Neuronal stem cell (in vitro differentiated cells): ENCODE measurements at regions not wholly inside any gene's neighbourhood (a gene's known extent, or its start where the extent isn't known, plus 50 kb on each side); places are given as distances from the start of the nearest gene placed in this dataset.
A peak's percentile ranks its signal among the peaks of the same experiment; 100 is the strongest.

Experiments
- DNase-seq: peaks from one replicate; pipeline ENCODE4 v3.0.0-alpha.2; 2013; ENCODE audit warnings: low spot score
- H2AFZ ChIP-seq: one replicate; pipeline ENCODE4 v1.6.1; 2013; ENCODE audit warnings: mild to moderate bottlenecking, low read length, inconsistent platforms
- H2AK5ac ChIP-seq: 2 replicates; pipeline ENCODE4 v1.6.1; 2013; ENCODE audit warnings: low read depth, mild to moderate bottlenecking, inconsistent platforms, low read length, moderate library complexity, mixed read lengths
- H2BK120ac ChIP-seq: 2 replicates; pipeline ENCODE4 v1.6.1; 2013; ENCODE audit warnings: low read depth, mild to moderate bottlenecking, inconsistent platforms, low read length, moderate library complexity, mixed read lengths
- H2BK12ac ChIP-seq: one replicate; pipeline ENCODE4 v1.6.1; 2013; ENCODE audit warnings: low read length, inconsistent platforms
- H2BK15ac ChIP-seq: 2 replicates; pipeline ENCODE4 v1.6.1; 2013; ENCODE audit warnings: mild to moderate bottlenecking, low read length, inconsistent platforms, mixed read lengths
- H2BK5ac ChIP-seq: one replicate; pipeline ENCODE4 v1.6.1; 2013; ENCODE audit warnings: inconsistent platforms, mild to moderate bottlenecking, low read length, moderate library complexity
- H3K14ac ChIP-seq: one replicate; pipeline ENCODE4 v1.6.1; 2013; ENCODE audit warnings: low read length, inconsistent platforms
- H3K18ac ChIP-seq: 2 replicates; pipeline ENCODE4 v1.6.1; 2013; ENCODE audit warnings: low read length, inconsistent platforms
- H3K23ac ChIP-seq: 2 replicates; pipeline ENCODE4 v1.6.1; 2013; ENCODE audit warnings: low read depth, mild to moderate bottlenecking, mixed read lengths, low read length, inconsistent platforms; ENCODE audit not compliant: poor library complexity
- H3K27ac ChIP-seq: replicated peaks from 3 replicates; pipeline ENCODE4 v1.5.1; 2013; ENCODE audit warnings: low read length, inconsistent platforms
- H3K27me3 ChIP-seq, 3 experiments: 2 replicates each; pipeline ENCODE4 v1.6.1; 2013; ENCODE audit warnings: low read length in 3 of 3, mild to moderate bottlenecking in 2 of 3, inconsistent platforms in 1 of 3, low read depth in 1 of 3, mixed read lengths in 1 of 3, moderate library complexity in 1 of 3; ENCODE audit not compliant: control insufficient read depth in 3 of 3, insufficient read depth in 3 of 3
- H3K36me3 ChIP-seq, 2 donors: replicated peaks in 1 of 2; 2 replicates each; pipeline ENCODE4 v1.6.1; 2013; ENCODE audit warnings: low read length in 2 of 2; ENCODE audit not compliant: control insufficient read depth in 2 of 2, insufficient read depth in 2 of 2
- H3K4ac ChIP-seq: 2 replicates; pipeline ENCODE4 v1.6.1; 2013; ENCODE audit warnings: inconsistent platforms, mild to moderate bottlenecking, low read length, moderate library complexity
- H3K4me1 ChIP-seq, 2 donors: 1 replicate in 1 of 2; 2 replicates in 1 of 2; pipeline ENCODE4 v1.6.1; 2013; ENCODE audit warnings: low read length in 2 of 2, low read depth in 1 of 2; ENCODE audit not compliant: control insufficient read depth in 2 of 2, insufficient read depth in 1 of 2
- H3K4me2 ChIP-seq: one replicate; pipeline ENCODE4 v1.6.1; 2013; ENCODE audit warnings: mild to moderate bottlenecking, low read length, inconsistent platforms; ENCODE audit not compliant: insufficient read depth, poor library complexity, severe bottlenecking
- H3K4me3 ChIP-seq, 2 donors: 2 replicates each; pipeline ENCODE4 v1.5.1; 2013; ENCODE audit warnings: low read length in 2 of 2, mild to moderate bottlenecking in 2 of 2, inconsistent platforms in 1 of 2, moderate library complexity in 1 of 2
- H3K79me1 ChIP-seq: one replicate; pipeline ENCODE4 v1.6.1; 2013; ENCODE audit warnings: low read depth, mild to moderate bottlenecking, inconsistent platforms, low read length, moderate library complexity
- H3K9ac ChIP-seq: one replicate; pipeline ENCODE4 v1.6.1; 2013; ENCODE audit warnings: mild to moderate bottlenecking, low read depth, low read length, inconsistent platforms; ENCODE audit not compliant: poor library complexity
- H3K9me3 ChIP-seq, 2 donors: replicated peaks in 1 of 2; 2 replicates each; pipeline versions ENCODE3 to v1.6.1; 2013; ENCODE audit warnings: low read length in 2 of 2, mild to moderate bottlenecking in 2 of 2, inconsistent platforms in 1 of 2, low read depth in 1 of 2, mixed read lengths in 1 of 2, moderate library complexity in 1 of 2; ENCODE audit not compliant: control insufficient read depth in 2 of 2, insufficient read depth in 1 of 2
- H4K8ac ChIP-seq: one replicate; pipeline ENCODE4 v1.6.1; 2013; ENCODE audit warnings: low read depth, mild to moderate bottlenecking, inconsistent platforms, low read length, moderate library complexity
- H4K91ac ChIP-seq: one replicate; pipeline ENCODE4 v1.6.1; 2013; ENCODE audit warnings: low read length, low read depth, mild to moderate bottlenecking, inconsistent platforms; ENCODE audit not compliant: poor library complexity
- WGBS, 2 donors: extraction: QIAGEN DNeasy Blood & Tissue Kit; methylation state at CpG; one replicate each; pipeline ENCODE4 v1.1.7; 2013; ENCODE audit warnings: missing lambda C conversion rate in 2 of 2, mixed read lengths in 1 of 2; ENCODE audit not compliant: insufficient read length in 2 of 2, insufficient replicate concordance in 1 of 2; ENCODE audit errors: extremely low coverage in 2 of 2; 5-methylcytosine and 5-hydroxymethylcytosine counted together

DNA sequence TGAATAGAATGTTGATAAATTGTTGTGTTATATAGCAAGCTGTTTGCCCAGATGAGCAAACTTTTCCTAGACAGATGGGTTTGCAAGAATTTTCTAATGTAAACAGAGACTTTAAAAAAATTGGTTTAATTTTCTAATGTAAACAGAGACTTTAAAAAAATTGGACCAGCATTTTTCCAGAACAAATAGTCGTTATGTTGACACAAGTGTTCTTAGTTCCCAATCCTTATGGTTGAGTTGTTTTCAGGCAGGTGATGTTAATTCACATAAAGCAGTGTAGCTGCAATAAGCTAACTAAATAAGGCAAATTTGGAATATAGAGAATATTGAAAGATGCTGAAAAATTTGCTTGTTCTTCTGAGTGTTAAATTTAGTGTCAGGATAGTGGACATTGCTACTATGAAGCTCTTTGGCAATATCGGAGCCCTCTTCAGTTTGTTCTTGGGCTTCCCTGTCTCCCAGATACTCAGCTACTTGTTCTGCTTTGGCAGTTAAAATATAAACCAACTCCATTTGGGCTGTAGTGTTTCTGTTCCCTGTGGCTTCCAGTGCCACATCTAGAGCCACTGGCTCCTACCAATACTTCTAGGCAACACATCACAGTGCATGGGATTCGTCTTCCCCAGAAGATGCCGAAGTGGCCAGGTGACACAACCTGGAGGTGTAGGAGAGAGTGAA lies 105.7 kb downstream of the DYNAP start:
- no CpG with 5 or more reads among the region's 4 CpGs for WGBS, 2 donors

DNA sequence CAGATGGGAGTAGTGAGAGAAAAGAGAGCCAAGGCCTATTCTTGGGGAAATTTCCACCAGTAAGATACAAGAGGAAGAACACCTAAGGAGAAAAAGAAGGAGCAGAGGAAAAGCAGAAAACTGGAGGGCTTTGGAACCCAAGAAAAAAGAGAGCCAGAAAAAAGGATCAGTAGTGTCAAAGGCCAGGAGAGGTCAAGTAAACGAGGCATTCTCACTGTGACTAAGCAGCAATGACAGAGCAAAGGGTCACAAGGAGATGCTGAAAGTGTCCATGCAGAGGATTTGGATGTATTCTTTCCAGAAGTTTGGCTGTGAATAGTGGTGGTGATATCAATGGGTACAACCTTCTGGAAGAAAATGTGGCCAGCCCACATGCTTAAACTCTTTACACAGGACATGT lies 109.5 kb downstream of the DYNAP start:
- WGBS, 2 donors, result no CpG with 5 or more reads among the region's 1 CpG
- Histone ChIP-seq H2AK5ac (no peak overlapping the region), H3K4ac (no peak overlapping the region), H3K4me2 (no peak overlapping the region), H2BK12ac (no peak overlapping the region), H2BK5ac (no peak overlapping the region), H3K27ac (peak overlapping the region; percentile 39), H3K23ac (no peak overlapping the region), H3K79me1 (no peaks in the 10 kb centered on the region), H3K36me3 (no peaks in the 10 kb centered on the region), H3K9ac (no peak overlapping the region), H2BK15ac (no peak overlapping the region), H3K27me3 (no peaks in the 10 kb centered on the region), H3K4me1 (peaks cover 0 to 3% of the 10 kb centered on the region in 2 donors), H3K4me3 (no peak overlapping the region), H2BK120ac (no peak overlapping the region), H3K18ac (no peak overlapping the region), H2AFZ (no peak overlapping the region), H4K91ac (no peak overlapping the region), H4K8ac (no peak overlapping the region), H3K14ac (no peak overlapping the region), H3K9me3 (no peaks in the 10 kb centered on the region)
- no peak for DNase-seq

More for the DNA sequence above, 105.7 kb downstream of the DYNAP start:
- no peak overlapping the region for H2AK5ac ChIP-seq
- no peak overlapping the region for H3K23ac ChIP-seq
- no peaks in the 10 kb centered on the region for H3K4me1 ChIP-seq
- no peak overlapping the region for H3K4me2 ChIP-seq
- H2BK5ac ChIP-seq, result no peak overlapping the region
- no peak overlapping the region for H3K14ac ChIP-seq
- H3K9ac ChIP-seq, result no peak overlapping the region
- H2BK120ac ChIP-seq, result no peak overlapping the region
- no peak for DNase-seq
- no peaks in the 10 kb centered on the region for H3K27me3 ChIP-seq
- H3K36me3 ChIP-seq, result no peaks in the 10 kb centered on the region
- no peak overlapping the region for H2AFZ ChIP-seq
- no peaks in the 10 kb centered on the region for H3K9me3 ChIP-seq
- no peaks in the 10 kb centered on the region for H3K79me1 ChIP-seq
- no peak overlapping the region for H4K91ac ChIP-seq
- H2BK15ac ChIP-seq, result no peak overlapping the region
- no peak overlapping the region for H3K4me3 ChIP-seq
- no peak overlapping the region for H3K4ac ChIP-seq
- H3K18ac ChIP-seq, result peak overlapping the region; percentile 38
- H4K8ac ChIP-seq, result no peak overlapping the region
- no peak overlapping the region for H3K27ac ChIP-seq
- H2BK12ac ChIP-seq, result no peak overlapping the region

DNA sequence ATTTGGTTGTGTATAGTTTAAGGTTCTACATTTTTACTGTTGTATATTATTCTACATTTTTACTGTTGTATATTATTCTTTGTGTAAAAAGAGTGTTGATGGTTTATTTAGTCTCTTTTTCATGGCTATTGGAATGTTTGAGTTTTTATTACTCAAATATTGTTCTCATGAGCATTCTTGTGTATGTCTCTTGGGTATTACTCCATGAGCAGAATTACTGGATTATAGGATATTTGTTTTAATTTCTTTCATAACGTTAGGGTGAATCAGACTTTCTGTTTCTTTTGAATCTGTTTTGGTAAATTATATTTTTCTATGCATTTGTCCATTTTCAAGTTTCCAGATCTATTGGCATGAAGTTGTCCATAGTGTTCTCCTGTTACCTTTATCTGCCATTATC lies 111.6 kb downstream of the DYNAP start:
- Histone ChIP-seq H2AK5ac (no peak overlapping the region), H3K27me3 (no peaks in the 10 kb centered on the region), H2BK12ac (no peak overlapping the region), H3K9me3 (no peaks in the 10 kb centered on the region), H2BK15ac (no peak overlapping the region), H3K79me1 (no peaks in the 10 kb centered on the region), H3K4me3 (no peak overlapping the region), H4K91ac (no peak overlapping the region), H3K4me1 (peaks cover 0 to 3% of the 10 kb centered on the region in 2 donors), H3K18ac (no peak overlapping the region), H3K36me3 (no peaks in the 10 kb centered on the region), H3K9ac (no peak overlapping the region), H3K14ac (no peak overlapping the region), H2AFZ (no peak overlapping the region), H2BK120ac (no peak overlapping the region), H4K8ac (no peak overlapping the region), H3K27ac (no peak overlapping the region), H3K4me2 (no peak overlapping the region), H3K23ac (no peak overlapping the region), H2BK5ac (no peak overlapping the region), H3K4ac (no peak overlapping the region)
- DNase-seq, result no peak
- WGBS, 2 donors, result no CpG with 5 or more reads among the region's 1 CpG

DNA sequence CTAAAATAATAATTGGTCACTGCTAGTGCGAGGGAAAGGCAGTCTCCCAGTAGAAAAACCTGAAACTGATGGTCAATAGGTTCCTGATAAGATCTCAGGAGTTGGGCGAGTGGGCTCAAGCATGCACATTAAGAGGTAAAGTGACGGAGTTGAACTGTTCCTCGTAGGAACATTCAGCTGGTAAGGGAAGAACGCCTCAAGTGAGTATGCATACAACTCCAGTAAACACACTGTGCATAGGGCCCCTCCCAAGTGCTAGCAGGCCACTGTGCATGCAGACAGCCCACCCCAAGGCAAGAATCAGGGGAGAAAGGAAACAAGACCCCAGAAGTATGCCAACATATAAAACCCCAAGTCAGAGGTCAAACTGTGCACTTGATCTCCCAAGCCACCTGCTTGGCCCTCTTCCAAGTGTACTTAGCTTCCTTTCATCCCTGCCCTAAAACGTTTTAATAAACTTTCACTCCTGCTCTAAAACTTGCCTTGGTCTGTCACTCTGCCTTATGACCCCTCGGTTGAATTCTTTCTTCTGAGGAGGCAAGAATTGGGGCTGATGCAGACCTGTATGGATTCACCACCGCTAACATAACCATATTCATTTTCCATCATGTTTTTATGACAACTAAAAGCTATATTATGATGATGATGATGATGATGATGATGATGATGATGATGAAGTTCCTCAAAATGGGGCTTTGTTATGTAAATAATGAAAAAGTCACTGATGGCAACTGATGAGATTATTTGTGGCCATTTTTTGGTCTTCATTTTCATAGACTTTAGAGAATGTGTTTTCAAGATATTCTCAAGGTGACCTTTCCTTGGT lies 118.0 kb upstream of the RAB27B start:
- H3K9me3 ChIP-seq, result no peaks in the 10 kb centered on the region

More for the DNA sequence above, 118.0 kb upstream of the RAB27B start:
- H3K9ac ChIP-seq, result no peak overlapping the region
- no peak overlapping the region for H2BK120ac ChIP-seq
- no peak overlapping the region for H3K18ac ChIP-seq
- H3K14ac ChIP-seq, result no peak overlapping the region
- no peaks in the 10 kb centered on the region for H3K36me3 ChIP-seq
- H2BK5ac ChIP-seq, result no peak overlapping the region
- H2AK5ac ChIP-seq, result no peak overlapping the region
- H3K4me1 ChIP-seq, result no peaks in the 10 kb centered on the region
- H3K23ac ChIP-seq, result no peak overlapping the region
- no peak overlapping the region for H2BK15ac ChIP-seq
- no peak overlapping the region for H4K91ac ChIP-seq
- no peak overlapping the region for H4K8ac ChIP-seq
- no peak overlapping the region for H3K4me2 ChIP-seq
- H3K79me1 ChIP-seq, result no peaks in the 10 kb centered on the region
- DNase-seq, result no peak
- H3K27me3 ChIP-seq, result no peaks in the 10 kb centered on the region
- H2AFZ ChIP-seq, result no peak overlapping the region
- no peak overlapping the region for H3K27ac ChIP-seq
- no peak overlapping the region for H2BK12ac ChIP-seq
- H3K4ac ChIP-seq, result no peak overlapping the region
- no CpG with 5 or more reads among the region's 8 CpGs for WGBS, 2 donors
- no peak overlapping the region for H3K4me3 ChIP-seq
